Stimulated activated CD4-positive, alpha-beta T cell treated with anti-CD3 and anti-CD28 coated beads, Interleukin-1b, Interleukin-23, amount 100 ng/mL, for 1 hour (primary cell): ENCODE measurements at regions not wholly inside any gene's neighbourhood (a gene's known extent, or its start where the extent isn't known, plus 50 kb on each side); places are given as distances from the start of the nearest gene placed in this dataset.

Source experiments
- DNase-seq, 2 donors: peaks; one replicate each; pipeline ENCODE4 v3.0.0-alpha.2; 2020; ENCODE audit warnings: low read depth in 2 of 2

GRCh38 chr15:66832664-66833063 is 130.6 kb downstream of the SMAD6 start:
- DNase-seq: no peak

DNA sequence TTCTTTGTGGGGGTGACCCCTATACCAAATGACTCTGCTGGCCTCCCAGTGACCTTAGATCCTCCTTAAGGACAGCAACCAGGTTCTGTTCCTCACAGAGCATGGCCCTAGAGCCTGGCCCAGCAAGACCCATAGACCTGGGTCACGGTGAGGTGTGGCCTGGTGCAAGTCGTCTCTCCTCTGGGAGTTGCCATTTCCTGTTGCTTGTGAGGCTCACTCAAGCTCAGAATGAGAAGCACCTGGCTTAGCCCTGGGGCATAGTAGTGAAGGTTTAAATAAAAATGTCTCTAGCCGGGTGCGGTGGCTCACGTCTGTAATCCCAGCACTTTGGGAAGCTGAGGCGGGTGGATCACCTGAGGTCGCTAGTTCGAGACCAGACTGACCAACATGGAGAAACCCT is 131.3 kb downstream of the SMAD6 start:
- no peak for DNase-seq

GRCh38 chr15:66833803-66834202 is 131.8 kb downstream of the SMAD6 start:
- DNase-seq: no peak

DNA sequence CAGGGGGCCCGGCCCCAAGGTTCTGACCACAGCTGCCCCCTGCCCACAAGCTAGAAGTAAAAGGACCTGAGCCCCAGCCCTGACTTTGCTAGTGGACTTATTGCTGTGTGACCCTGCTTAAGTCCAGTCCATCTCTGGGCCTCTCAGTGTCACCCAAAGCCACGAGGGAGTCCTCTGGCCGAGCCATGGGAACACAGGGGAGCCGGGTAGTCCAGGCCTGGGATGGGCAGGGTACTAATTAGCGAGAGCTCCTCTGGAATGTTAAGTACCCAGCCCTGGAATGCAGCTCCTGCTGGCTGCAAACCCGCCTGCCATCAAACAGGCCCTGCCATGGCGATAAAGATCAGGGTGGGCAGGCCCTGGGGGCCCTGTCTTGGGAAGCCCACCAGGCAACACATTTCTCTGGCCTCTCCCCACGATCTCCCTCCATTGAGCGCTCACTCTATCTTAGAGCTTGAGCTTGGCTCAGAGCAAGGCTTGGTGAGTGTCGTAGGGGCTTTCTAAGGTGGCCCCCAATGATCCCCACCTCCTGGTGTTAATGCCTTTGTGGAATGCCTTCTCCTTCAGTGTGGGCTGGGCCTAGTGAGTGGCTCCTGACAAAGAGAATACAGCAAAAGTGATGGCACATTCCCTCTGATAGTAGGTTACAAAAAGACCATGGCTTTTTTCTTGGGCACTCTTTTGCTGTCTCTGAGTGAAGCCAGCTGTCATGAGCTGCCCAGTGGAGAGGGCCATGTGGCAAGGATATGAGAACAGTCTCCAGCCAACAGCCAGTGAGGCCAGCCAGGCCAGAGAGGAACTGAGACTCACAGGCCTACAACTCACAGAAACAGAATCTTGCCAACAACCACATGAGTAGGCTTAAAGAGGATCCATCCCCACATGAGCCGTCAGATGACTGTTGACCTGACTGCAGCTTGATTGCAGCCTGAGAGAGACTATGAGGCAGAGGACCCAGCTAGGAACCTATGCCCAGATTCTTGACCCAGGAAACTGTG is 133.1 kb downstream of the SMAD6 start:
- no peak for DNase-seq

GRCh38 chr15:66836231-66837030 is 134.4 kb downstream of the SMAD6 start:
- DNase-seq: no peak

DNA sequence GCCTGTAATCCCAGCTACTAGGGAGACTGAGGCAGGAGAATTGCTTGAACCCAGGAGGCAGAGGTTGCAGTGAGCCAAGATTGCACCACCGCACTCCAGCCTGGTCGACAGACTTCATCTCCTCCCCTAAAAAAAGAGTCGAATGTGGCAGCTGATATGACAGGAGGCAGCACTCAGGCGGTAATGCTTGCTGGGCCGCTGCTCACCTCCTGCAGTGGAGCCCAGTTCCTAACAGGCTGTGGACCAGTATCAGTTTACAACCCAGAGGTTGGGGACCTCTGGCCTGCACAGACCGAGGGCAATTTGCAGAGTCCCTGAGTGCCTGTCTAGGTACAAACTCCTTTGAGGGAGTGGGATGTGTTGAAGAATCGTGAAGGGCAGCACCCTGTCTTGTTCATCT is 136.2 kb downstream of the SMAD6 start:
- no peak for DNase-seq

DNA sequence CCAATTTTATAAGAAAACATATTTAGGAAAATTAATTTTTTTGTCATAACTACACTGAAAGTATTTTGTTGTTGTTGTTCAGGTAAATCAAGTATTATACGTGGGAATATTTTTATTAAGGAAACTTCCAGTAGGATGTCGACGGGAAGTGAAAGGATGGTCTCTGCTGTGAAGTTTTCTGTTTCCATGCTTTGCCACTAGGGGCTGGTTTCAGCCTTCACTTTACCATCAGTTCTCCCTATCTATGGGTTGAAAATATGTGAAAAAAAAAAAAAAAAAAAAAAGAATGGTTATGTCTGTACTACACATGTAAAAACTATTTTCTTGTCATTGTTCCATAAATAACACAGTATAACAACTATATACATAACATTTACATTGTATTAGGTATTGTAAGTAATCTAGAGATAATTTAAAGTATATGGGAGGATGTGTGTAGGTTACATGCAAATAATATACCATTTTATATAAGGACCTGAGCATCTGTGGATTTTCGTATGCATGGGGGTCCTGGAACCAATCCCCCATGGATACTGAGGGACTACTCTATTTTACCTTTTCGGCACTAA is 136.7 kb downstream of the SMAD6 start:
- DNase-seq: no peak

DNA sequence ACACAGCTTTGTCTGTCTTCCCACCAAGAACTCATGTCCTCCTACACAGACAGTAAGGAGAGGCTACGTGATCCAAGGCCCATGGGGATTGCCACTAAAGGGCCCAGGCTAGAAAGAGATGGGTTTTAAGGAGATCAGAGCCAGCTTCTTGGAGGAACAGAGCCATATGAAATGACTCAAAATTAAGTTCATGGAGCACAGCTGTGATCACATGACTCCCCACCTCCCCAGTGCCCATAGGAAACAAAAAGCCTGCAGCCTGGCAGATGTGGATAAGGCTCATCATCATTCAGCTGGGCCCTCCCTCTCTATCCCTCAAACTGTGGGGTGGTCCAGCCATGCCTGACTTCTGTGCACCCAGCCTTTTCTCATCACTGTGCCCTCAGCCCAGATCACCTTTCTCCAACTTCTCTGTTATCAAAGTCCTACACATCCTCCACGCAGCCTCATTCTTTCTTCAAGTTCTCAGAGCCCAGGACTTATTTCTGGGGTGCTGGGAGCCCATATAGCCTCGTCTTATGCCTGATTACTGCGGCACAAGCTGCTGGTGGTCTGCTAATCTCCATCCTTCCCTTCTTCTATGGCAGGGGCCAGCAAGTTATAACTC is 137.6 kb downstream of the SMAD6 start:
- no peak for DNase-seq

- DNase-seq: no peak
Measured at GRCh38 chr15:66840615-66841390, 138.8 kb downstream of the SMAD6 start.

- DNase-seq: no peak
Measured at GRCh38 chr15:66841953-66842681, 140.1 kb downstream of the SMAD6 start.

GRCh38 chr15:66842710-66843441 is 140.8 kb downstream of the SMAD6 start:
- no peak for DNase-seq

GRCh38 chr15:66843581-66843980 is 141.5 kb downstream of the SMAD6 start:
- DNase-seq: no peak

- DNase-seq: no peak
Measured at GRCh38 chr15:66844041-66844746, 142.2 kb downstream of the SMAD6 start.

DNA sequence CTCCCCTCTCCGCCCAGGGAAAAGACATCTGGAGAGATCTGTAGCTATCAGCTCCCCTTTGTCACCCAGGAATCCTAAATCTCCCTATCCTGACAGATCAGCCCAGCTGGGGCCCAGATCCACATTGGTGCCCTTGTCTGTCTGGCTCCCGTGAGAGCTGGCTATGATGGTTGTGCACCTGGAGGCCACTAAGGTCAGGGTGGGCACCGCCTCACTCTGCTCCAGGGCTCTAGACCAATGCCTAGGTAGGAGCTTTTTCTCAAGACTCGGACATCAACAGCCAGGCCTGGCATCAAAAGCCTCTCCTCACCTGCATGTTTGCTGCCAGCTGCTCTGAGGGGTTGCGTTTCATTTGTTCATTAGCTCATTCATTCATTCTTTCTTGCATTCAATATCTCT is 142.7 kb downstream of the SMAD6 start:
- no peak for DNase-seq

DNA sequence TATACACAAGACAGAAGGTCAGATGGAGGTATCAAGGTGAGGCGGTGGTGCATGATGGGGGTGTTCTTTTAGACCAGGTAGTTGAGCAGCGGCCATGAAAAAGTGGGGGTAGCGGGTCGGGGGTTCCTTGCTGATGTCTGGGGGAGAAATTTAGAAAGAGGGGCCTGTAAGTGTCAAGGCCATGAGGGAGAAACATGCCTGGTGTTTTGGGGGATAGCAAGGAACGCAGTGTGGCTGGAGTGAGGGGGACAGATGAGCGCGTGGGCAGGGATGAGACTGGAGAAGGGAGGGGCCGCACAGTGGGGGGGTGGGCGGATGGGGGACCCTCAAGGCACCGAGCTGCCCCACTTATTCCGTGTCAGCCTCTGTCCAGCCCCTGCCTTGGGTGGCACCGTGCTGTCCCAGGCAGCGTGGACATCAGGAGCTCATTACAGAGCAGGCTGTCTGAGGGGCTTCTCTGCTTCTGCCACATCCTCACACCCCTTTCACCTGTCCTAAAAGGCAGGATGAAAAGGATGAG is 143.3 kb downstream of the SMAD6 start:
- DNase-seq: no peak

DNA sequence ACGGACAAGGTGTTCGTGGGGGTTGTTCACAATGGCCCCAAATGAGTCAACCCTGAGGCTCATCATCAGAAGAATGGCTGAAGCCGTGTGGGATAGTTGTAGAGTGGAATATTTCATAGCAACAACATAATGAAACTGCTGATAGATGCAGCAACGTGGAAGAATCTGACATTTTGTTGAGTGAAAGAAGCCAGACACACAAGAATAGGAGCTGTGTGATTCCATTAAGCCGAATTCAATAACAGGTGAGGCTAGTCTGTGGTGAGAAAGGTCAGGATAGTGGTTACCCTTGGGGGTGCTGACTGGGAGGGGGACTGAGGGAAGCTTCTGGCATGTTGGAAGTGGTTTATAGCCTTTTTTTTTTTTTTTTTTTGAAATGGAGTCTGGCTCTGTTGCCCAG is 144.0 kb downstream of the SMAD6 start:
- no peak for DNase-seq

GRCh38 chr15:66846811-66847210 is 144.8 kb downstream of the SMAD6 start:
- no peak for DNase-seq

DNA sequence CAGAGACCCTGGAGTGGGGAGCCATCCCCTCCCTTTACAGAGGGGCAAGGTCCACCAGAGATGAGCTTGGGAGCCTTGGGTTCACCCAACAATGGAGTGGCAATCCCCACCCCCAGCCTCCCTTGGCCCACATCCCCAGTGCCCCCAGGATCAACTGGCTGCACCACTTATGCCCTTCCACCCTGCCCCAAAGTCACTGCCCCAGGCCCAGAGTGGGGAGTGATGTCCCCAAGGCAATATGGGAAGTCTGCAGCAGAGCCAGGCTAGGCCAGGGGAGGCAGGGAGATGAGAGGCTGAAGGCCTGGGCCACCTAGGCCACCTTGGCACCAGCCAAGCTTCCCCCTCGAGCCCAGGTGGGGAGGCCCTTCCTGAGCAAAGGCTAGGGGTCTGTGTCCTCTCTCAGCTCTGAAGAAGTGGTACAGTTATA is 145.5 kb downstream of the SMAD6 start:
- DNase-seq: no peak

DNA sequence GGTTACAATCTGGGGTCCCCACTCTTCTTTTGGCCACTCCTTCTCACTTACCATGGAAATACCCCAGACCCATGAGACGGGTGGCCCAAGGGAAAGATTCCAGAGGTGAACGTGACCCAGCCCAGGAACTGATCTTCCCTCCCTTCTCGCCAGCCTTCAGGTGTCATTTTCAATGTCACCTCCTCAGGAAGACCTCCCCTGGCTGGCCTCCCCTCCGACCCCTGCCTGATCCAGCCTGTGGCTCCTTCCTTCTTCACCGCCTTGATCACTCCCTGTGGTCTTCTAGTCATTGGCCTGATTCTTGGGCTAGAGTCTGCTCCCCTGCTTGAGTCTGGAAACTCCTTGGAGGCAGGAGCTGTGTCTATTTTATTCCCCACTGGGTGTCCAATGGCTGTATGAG is 146.1 kb downstream of the SMAD6 start:
- DNase-seq: no peak
